ENCODE measurements at regions not wholly inside any gene's neighbourhood (a gene's known extent, or its start where the extent isn't known, plus 50 kb on each side); places are given as distances from the start of the nearest gene placed in this dataset.
A peak's percentile ranks its signal among the peaks of the same experiment; 100 is the strongest.
"Not testable (repeated sequence)": the region's sequence is repeated elsewhere in the genome, so short reads cannot be mapped to it uniquely, and the experiment has no call there.

GRCh38 chrX:65331371-65331770 lies 203.2 kb downstream of the LAS1L start:
- DNase-seq (ENCODE audit: low read depth in 2 of 2) = no peak

- no peak for DNase-seq (ENCODE audit: low read depth in 2 of 2)
Measured at GRCh38 chrX:65300104-65300809, 234.3 kb downstream of the LAS1L start.

GRCh38 chrX:65282905-65283304 lies 251.7 kb downstream of the LAS1L start:
- not testable (repeated sequence) for DNase-seq (ENCODE audit: low read depth in 2 of 2)

GRCh38 chrX:65273152-65273551 lies 261.4 kb downstream of the LAS1L start:
- DNase-seq (ENCODE audit: low read depth in 2 of 2) = no peak

- DNase-seq (ENCODE audit: low read depth in 2 of 2) = no peak
Measured at GRCh38 chrX:65266482-65266881, 268.1 kb downstream of the LAS1L start.

- no peak for DNase-seq (ENCODE audit: low read depth in 2 of 2)
Measured at GRCh38 chrX:65253817-65254216, 277.6 kb upstream of the ZC4H2 start.

- DNase-seq (ENCODE audit: low read depth in 2 of 2) = no peak
Measured at GRCh38 chrX:65241059-65241721, 264.9 kb upstream of the ZC4H2 start.

GRCh38 chrX:65203545-65203944 lies 227.3 kb upstream of the ZC4H2 start:
- DNase-seq (ENCODE audit: low read depth in 2 of 2) = no peak

GRCh38 chrX:65196758-65197360 lies 220.6 kb upstream of the ZC4H2 start:
- no peak for DNase-seq (ENCODE audit: low read depth in 2 of 2)

GRCh38 chrX:65195621-65196020 lies 219.4 kb upstream of the ZC4H2 start:
- DNase-seq (ENCODE audit: low read depth in 2 of 2) = no peak

- DNase-seq (ENCODE audit: low read depth in 2 of 2) = no peak
Measured at GRCh38 chrX:65194547-65194946, 218.3 kb upstream of the ZC4H2 start.

GRCh38 chrX:65163325-65163724 lies 187.1 kb upstream of the ZC4H2 start:
- not testable (repeated sequence) for DNase-seq (ENCODE audit: low read depth in 2 of 2)

- no peak for DNase-seq (ENCODE audit: low read depth in 2 of 2)
Measured at GRCh38 chrX:65148232-65148631, 172.0 kb upstream of the ZC4H2 start.

- no peak for DNase-seq (ENCODE audit: low read depth in 2 of 2)
Measured at GRCh38 chrX:65136424-65136823, 160.2 kb upstream of the ZC4H2 start.

- no peak for DNase-seq (ENCODE audit: low read depth in 2 of 2)
Measured at GRCh38 chrX:65127842-65128241, 151.6 kb upstream of the ZC4H2 start.

GRCh38 chrX:65098851-65099250 lies 122.6 kb upstream of the ZC4H2 start:
- DNase-seq (ENCODE audit: low read depth in 2 of 2) = no peak

GRCh38 chrX:65093658-65094057 lies 117.4 kb upstream of the ZC4H2 start:
- no peak for DNase-seq (ENCODE audit: low read depth in 2 of 2)

- DNase-seq (ENCODE audit: low read depth in 2 of 2) = no peak
Measured at GRCh38 chrX:65073233-65073632, 97.0 kb upstream of the ZC4H2 start.

GRCh38 chrX:65072590-65072989 lies 96.3 kb upstream of the ZC4H2 start:
- DNase-seq (ENCODE audit: low read depth in 2 of 2) = no peak

GRCh38 chrX:65058626-65059025 lies 82.4 kb upstream of the ZC4H2 start:
- not testable (repeated sequence) for DNase-seq (ENCODE audit: low read depth in 2 of 2)

- DNase-seq (ENCODE audit: low read depth in 2 of 2) = no peak
Measured at GRCh38 chrX:65045001-65045400, 68.8 kb upstream of the ZC4H2 start.

GRCh38 chrX:65035446-65035770 lies 59.2 kb upstream of the ZC4H2 start:
- peak in 1 of 2 experiments; percentile 2 for DNase-seq (ENCODE audit: low read depth in 2 of 2)
